SK-N-SH treated with all-trans-retinoic acid at 6 μM for 48 hours (cell line): ENCODE measurements at regions not wholly inside any gene's neighbourhood (a gene's known extent, or its start where the extent isn't known, plus 50 kb on each side); places are given as distances from the start of the nearest gene placed in this dataset.

Experiments used
- ATAC-seq: fragments of 200-7000 bp; cut with Tn5 transposase; 3 replicates; pipeline ENCODE4 v1.9.1; 2020; ENCODE audit warnings: mild to moderate bottlenecking, moderate library complexity
- BACH2 ChIP-seq: fragments of 250-450 bp; sonication (Bioruptor Pico); IDR thresholded peaks from 2 replicates; pipeline ENCODE4 v1.9.0; 2021; ENCODE audit warnings: mild to moderate bottlenecking, borderline replicate concordance
- CREB5 ChIP-seq: fragments of 250-450 bp; sonication (Bioruptor Pico); IDR thresholded peaks from 2 replicates; pipeline ENCODE4 v1.5.1; 2020; ENCODE audit warnings: low read depth, mild to moderate bottlenecking, moderate library complexity
- CSDC2 ChIP-seq: fragments of 250-450 bp; sonication (Bioruptor Pico); IDR thresholded peaks from 2 replicates; pipeline ENCODE4 v1.5.0; 2020; ENCODE audit warnings: mild to moderate bottlenecking, moderate library complexity
- CSRNP3 ChIP-seq: fragments of 250-450 bp; sonication (Bioruptor Pico); IDR thresholded peaks from 2 replicates; pipeline ENCODE4 v1.5.1; 2021; ENCODE audit warnings: mild to moderate bottlenecking, moderate library complexity
- ESRRG ChIP-seq: fragments of 250-450 bp; sonication (Bioruptor Pico); IDR thresholded peaks from 2 replicates; pipeline ENCODE4 v1.6.1; 2021; ENCODE audit warnings: mild to moderate bottlenecking
- GLIS3 ChIP-seq: fragments of 250-450 bp; sonication (Bioruptor Pico); IDR thresholded peaks from 2 replicates; pipeline ENCODE4 v1.5.0; 2020; ENCODE audit warnings: mild to moderate bottlenecking, moderate library complexity
- OSR1 ChIP-seq: fragments of 250-450 bp; sonication (Bioruptor Pico); IDR thresholded peaks from 2 replicates; pipeline ENCODE4 v1.8.0; 2022; ENCODE audit warnings: moderate library complexity, mild to moderate bottlenecking, inconsistent platforms
- PATZ1 ChIP-seq: fragments of 250-450 bp; sonication (Bioruptor Pico); IDR thresholded peaks from 2 replicates; pipeline ENCODE4 v1.8.0; 2020; ENCODE audit warnings: mild to moderate bottlenecking, moderate library complexity, borderline replicate concordance
- POU6F1 ChIP-seq: fragments of 250-450 bp; sonication (Bioruptor Pico); IDR thresholded peaks from 2 replicates; pipeline ENCODE4 v1.8.0; 2021; ENCODE audit warnings: low read depth, mild to moderate bottlenecking, moderate library complexity, borderline replicate concordance
- PPARA ChIP-seq: fragments of 250-450 bp; sonication (Bioruptor Pico); IDR thresholded peaks from 2 replicates; pipeline ENCODE4 v1.5.0; 2020; ENCODE audit warnings: mild to moderate bottlenecking, borderline replicate concordance
- RARB ChIP-seq: fragments of 250-450 bp; sonication (Bioruptor Pico); IDR thresholded peaks from 2 replicates; pipeline ENCODE4 v1.8.0; 2021; ENCODE audit warnings: mild to moderate bottlenecking, moderate library complexity
- SNAI2 ChIP-seq: fragments of 250-450 bp; sonication (Bioruptor Pico); IDR thresholded peaks from 2 replicates; pipeline ENCODE4 v1.5.0; 2020; ENCODE audit warnings: mild to moderate bottlenecking, moderate library complexity
- TCF4 ChIP-seq: fragments of 250-450 bp; sonication (Bioruptor Pico); IDR thresholded peaks from 2 replicates; pipeline ENCODE4 v1.8.0; 2021; ENCODE audit warnings: mild to moderate bottlenecking, moderate library complexity, borderline replicate concordance
- TOX ChIP-seq: fragments of 250-450 bp; sonication (Bioruptor Pico); IDR thresholded peaks from 2 replicates; pipeline ENCODE4 v1.8.0; 2021; ENCODE audit warnings: mild to moderate bottlenecking, moderate library complexity, borderline replicate concordance
- TSHZ2 ChIP-seq: fragments of 250-450 bp; sonication (Bioruptor Pico); IDR thresholded peaks from 2 replicates; pipeline ENCODE4 v1.5.0; 2020; ENCODE audit warnings: mild to moderate bottlenecking, moderate library complexity
- ZC3H10 ChIP-seq: fragments of 250-450 bp; sonication (Bioruptor Pico); IDR thresholded peaks from 2 replicates; pipeline ENCODE4 v1.5.1; 2021; ENCODE audit warnings: mild to moderate bottlenecking, moderate library complexity
- ZFP3 ChIP-seq: fragments of 250-450 bp; sonication (Bioruptor Pico); IDR thresholded peaks from 2 replicates; pipeline ENCODE4 v1.5.0; 2020; ENCODE audit warnings: mild to moderate bottlenecking, moderate library complexity
- ZFP30 ChIP-seq: fragments of 450-650 bp; formaldehyde crosslinking; IDR thresholded peaks from 2 replicates; pipeline ENCODE4 v1.5.0; 2022; ENCODE audit warnings: mild to moderate bottlenecking, moderate library complexity
- ZNF565 ChIP-seq: fragments of 450-650 bp; formaldehyde crosslinking; conservative IDR thresholded peaks from 2 replicates; pipeline ENCODE4 v1.5.0; 2020; ENCODE audit warnings: low read depth, mild to moderate bottlenecking, moderate library complexity
- ZNF70 ChIP-seq: fragments of 450-650 bp; formaldehyde crosslinking; IDR thresholded peaks from 2 replicates; pipeline ENCODE4 v1.5.0; 2020; ENCODE audit warnings: mild to moderate bottlenecking, moderate library complexity
- ZNF8 ChIP-seq: fragments of 450-650 bp; formaldehyde crosslinking; IDR thresholded peaks from 2 replicates; pipeline ENCODE4 v1.5.0; 2020; ENCODE audit warnings: mild to moderate bottlenecking, moderate library complexity

GRCh38 chr10:11682851-11683250 is 59.3 kb upstream of the ECHDC3 start (continued):
- no peak for TF ChIP-seq PATZ1 (CRISPR knock-in tag)
- TF ChIP-seq TOX (CRISPR knock-in tag) = no peak
- TF ChIP-seq ZNF70 = no peak

- no peak for TF ChIP-seq BACH2
- no peak for TF ChIP-seq SNAI2 (CRISPR knock-in tag)
- TF ChIP-seq ZFP30 (CRISPR knock-in tag) = no peak
- TF ChIP-seq ZNF70 = no peak
- TF ChIP-seq ZNF565 = no peak
- no peak for TF ChIP-seq CREB5
- TF ChIP-seq PPARA (CRISPR knock-in tag) = no peak
- TF ChIP-seq RARB = no peak
- no peak for TF ChIP-seq OSR1 (CRISPR knock-in tag)
- no peak for TF ChIP-seq PATZ1 (CRISPR knock-in tag)
- TF ChIP-seq CSRNP3 = no peak
- no peak for TF ChIP-seq POU6F1 (CRISPR knock-in tag)
- no peak for TF ChIP-seq ESRRG
- no peak for TF ChIP-seq CSDC2 (CRISPR knock-in tag)
- no peak for TF ChIP-seq TSHZ2
- TF ChIP-seq TCF4 (CRISPR knock-in tag) = no peak
- TF ChIP-seq ZNF8 = no peak
- TF ChIP-seq GLIS3 (CRISPR knock-in tag) = no peak
- TF ChIP-seq ZC3H10 (CRISPR knock-in tag) = no peak
- ATAC-seq = no peak
Measured at GRCh38 chr10:11682267-11682683, 59.9 kb upstream of the ECHDC3 start.

GRCh38 chr10:11680496-11680895 is 61.7 kb upstream of the ECHDC3 start:
- no peak for ATAC-seq
- TF ChIP-seq CSDC2 (CRISPR knock-in tag) (no peak), TCF4 (CRISPR knock-in tag) (no peak), ZFP3 (CRISPR knock-in tag) (no peak), CSRNP3 (no peak), ZNF70 (no peak), POU6F1 (CRISPR knock-in tag) (no peak), GLIS3 (CRISPR knock-in tag) (no peak), ZFP30 (CRISPR knock-in tag) (no peak), CREB5 (no peak)
